ENCODE measurements at regions not wholly inside any gene's neighbourhood (a gene's known extent, or its start where the extent isn't known, plus 50 kb on each side); places are given as distances from the start of the nearest gene placed in this dataset.

DNA sequence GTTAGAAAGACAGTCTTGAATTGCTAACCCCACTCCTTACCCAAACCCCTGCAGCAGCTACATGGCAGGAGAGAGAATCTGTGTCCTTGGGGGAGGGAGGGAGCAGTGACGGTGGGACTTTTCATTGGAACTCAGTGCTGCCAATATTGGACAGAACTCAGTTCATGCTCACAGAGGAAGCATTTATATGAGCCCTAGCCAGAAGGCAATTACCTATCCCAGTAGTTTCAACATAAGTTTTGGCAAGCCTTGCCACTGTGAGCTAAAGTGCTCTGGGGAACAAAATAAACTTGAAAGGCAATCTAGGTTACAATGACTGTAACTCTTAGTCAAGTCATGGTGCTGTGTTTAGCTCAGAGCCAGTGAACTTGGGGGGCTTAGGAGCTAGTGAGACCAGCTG lies 1013.4 kb upstream of the COX7C start:
- Histone ChIP-seq H3K27ac (no peak overlapping the region), H3K4me3 (no peak overlapping the region), H3K27me3 (no peaks in the 10 kb centered on the region), H3K4me1 (no peaks in the 10 kb centered on the region), H3K9me3 (peaks cover 0 to 11% (median 0%) of the 10 kb centered on the region in 4 donors), H3K36me3 (no peaks in the 10 kb centered on the region)
- no peak for DNase-seq (ENCODE audit: low spot score in 2 of 2)
- WGBS, 2 donors, result 34 to 85% methylated on average over 1 of the region's 1 CpG
- no peak for TF ChIP-seq POLR2A (IDR thresholded peaks at IDR 0.05)
- no peak for TF ChIP-seq EP300 (IDR thresholded peaks at IDR 0.05)
- TF ChIP-seq, protein P1, sequence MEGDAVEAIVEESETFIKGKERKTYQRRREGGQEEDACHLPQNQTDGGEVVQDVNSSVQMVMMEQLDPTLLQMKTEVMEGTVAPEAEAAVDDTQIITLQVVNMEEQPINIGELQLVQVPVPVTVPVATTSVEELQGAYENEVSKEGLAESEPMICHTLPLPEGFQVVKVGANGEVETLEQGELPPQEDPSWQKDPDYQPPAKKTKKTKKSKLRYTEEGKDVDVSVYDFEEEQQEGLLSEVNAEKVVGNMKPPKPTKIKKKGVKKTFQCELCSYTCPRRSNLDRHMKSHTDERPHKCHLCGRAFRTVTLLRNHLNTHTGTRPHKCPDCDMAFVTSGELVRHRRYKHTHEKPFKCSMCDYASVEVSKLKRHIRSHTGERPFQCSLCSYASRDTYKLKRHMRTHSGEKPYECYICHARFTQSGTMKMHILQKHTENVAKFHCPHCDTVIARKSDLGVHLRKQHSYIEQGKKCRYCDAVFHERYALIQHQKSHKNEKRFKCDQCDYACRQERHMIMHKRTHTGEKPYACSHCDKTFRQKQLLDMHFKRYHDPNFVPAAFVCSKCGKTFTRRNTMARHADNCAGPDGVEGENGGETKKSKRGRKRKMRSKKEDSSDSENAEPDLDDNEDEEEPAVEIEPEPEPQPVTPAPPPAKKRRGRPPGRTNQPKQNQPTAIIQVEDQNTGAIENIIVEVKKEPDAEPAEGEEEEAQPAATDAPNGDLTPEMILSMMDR (IDR thresholded peaks at IDR 0.05), result no peak

DNA sequence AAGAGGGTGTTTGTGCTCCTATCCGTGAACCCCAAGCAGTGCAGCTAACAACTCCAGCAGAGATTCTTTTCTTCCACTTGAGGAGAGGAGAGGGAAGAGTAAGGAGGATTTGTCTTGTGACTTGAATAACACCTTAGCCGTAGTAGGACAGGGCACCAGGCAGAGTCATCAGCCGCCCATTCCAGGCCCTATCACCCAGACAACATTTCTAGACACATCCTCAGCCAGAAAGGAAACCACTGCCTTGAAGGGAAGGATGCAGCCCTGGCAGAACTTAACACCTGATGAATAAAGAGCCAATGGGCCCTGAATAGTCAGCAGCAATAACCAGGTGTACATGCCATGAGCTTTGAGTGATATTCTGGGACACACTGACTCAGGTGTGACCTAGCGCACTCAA lies 1013.0 kb upstream of the COX7C start:
- no peaks in the 10 kb centered on the region for H3K36me3 ChIP-seq
- no peaks in the 10 kb centered on the region for H3K27me3 ChIP-seq
- no peak overlapping the region for H3K27ac ChIP-seq
- peaks cover 0 to 11% (median 0%) of the 10 kb centered on the region in 4 donors for H3K9me3 ChIP-seq
- DNase-seq (ENCODE audit: low spot score in 2 of 2), result no peak
- no peaks in the 10 kb centered on the region for H3K4me1 ChIP-seq
- TF ChIP-seq EP300 (IDR thresholded peaks at IDR 0.05) (no peak), POLR2A (IDR thresholded peaks at IDR 0.05) (no peak)
- TF ChIP-seq, protein P1 (IDR thresholded peaks at IDR 0.05), result no peak
- no peak overlapping the region for H3K4me3 ChIP-seq
- 86 to 92% methylated on average over 4 of the region's 4 CpGs for WGBS, 2 donors

DNA sequence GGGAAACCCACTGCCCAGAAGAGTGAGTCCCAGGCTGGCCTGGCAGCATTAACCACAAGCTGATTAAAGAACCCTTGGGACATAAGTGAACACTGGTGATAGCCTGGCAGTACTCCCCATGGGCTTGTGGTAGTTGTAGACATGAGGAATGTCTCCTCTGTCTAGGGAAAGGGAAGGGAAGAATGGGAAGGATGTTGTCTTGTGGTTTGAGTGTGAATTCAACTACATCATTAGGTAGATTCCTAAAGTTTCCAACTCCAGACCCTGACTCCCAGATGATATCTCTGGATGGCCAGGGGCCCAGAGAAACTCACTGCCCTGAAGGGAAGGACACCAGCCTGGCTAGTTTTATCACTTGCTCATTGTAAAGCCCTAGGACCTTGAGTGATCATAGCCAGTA lies 1012.4 kb upstream of the COX7C start:
- Histone ChIP-seq H3K9me3 (peaks cover 0 to 11% (median 0%) of the 10 kb centered on the region in 4 donors), H3K27ac (no peak overlapping the region), H3K36me3 (no peaks in the 10 kb centered on the region), H3K4me3 (no peak overlapping the region), H3K4me1 (no peaks in the 10 kb centered on the region), H3K27me3 (no peaks in the 10 kb centered on the region)
- TF ChIP-seq EP300 (IDR thresholded peaks at IDR 0.05), result no peak
- TF ChIP-seq, protein P1 (IDR thresholded peaks at IDR 0.05), result no peak
- TF ChIP-seq POLR2A (IDR thresholded peaks at IDR 0.05), result no peak
- no peak for DNase-seq (ENCODE audit: low spot score in 2 of 2)

DNA sequence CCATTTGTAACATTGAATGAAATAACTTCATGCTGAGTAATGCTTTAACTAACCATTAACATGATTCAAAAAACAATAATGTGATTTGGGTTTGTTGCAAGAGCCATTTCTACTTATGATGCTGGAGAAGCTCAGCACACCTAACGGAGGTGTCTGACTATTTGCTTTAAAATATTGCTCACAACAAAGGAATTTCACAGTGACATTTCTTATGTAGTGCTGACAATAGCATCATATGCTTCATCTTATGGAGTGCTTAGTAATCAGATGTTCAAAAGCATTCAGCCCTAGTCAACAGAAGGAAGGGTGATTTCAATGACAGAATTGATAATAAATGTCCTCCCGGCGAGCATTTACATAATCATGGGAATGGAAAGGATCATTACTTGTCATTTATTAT lies 1003.3 kb upstream of the COX7C start:
- H3K27me3 ChIP-seq, result no peaks in the 10 kb centered on the region
- 83 to 88% methylated on average over 3 of the region's 3 CpGs for WGBS, 2 donors
- H3K36me3 ChIP-seq, result no peaks in the 10 kb centered on the region
- no peak overlapping the region for H3K27ac ChIP-seq
- TF ChIP-seq POLR2A (IDR thresholded peaks at IDR 0.05), result no peak
- TF ChIP-seq, protein P1 (IDR thresholded peaks at IDR 0.05), result no peak
- no peak for TF ChIP-seq EP300 (IDR thresholded peaks at IDR 0.05)
- no peaks in the 10 kb centered on the region for H3K4me1 ChIP-seq
- no peak overlapping the region for H3K4me3 ChIP-seq
- H3K9me3 ChIP-seq, result peaks cover 0 to 4% (median 0%) of the 10 kb centered on the region in 4 donors
- no peak for DNase-seq (ENCODE audit: low spot score in 2 of 2)

DNA sequence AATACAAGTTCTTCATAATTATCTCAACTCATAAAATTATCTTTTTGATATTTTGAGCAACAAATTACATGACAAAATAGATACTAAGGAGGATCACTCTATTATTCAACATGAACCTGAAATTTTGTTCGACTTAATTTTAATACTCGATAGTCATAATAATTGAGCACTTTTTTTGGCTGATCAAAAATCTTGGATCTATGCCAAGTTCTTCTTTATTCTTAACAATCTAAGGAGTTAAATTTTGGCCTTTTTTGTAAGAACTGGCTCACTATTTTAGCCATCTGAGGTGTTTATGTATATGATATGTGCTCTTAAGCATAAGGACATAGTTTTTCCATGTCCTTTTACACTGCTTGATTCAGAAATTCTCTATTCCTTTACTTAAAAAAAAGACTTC lies 996.1 kb upstream of the COX7C start:
- no peak for DNase-seq (ENCODE audit: low spot score in 2 of 2)
- 94 to 95% methylated on average over 2 of the region's 2 CpGs for WGBS, 2 donors
- Histone ChIP-seq H3K27ac (no peak overlapping the region), H3K27me3 (no peaks in the 10 kb centered on the region), H3K4me1 (no peaks in the 10 kb centered on the region), H3K9me3 (peaks cover 0 to 1% (median 0%) of the 10 kb centered on the region in 4 donors), H3K4me3 (no peak overlapping the region), H3K36me3 (no peaks in the 10 kb centered on the region)
- TF ChIP-seq, protein P1 (IDR thresholded peaks at IDR 0.05), result no peak
- no peak for TF ChIP-seq EP300 (IDR thresholded peaks at IDR 0.05)
- no peak for TF ChIP-seq POLR2A (IDR thresholded peaks at IDR 0.05)
